ENCODE measurements at regions not wholly inside any gene's neighbourhood (a gene's known extent, or its start where the extent isn't known, plus 50 kb on each side); places are given as distances from the start of the nearest gene placed in this dataset.

GRCh38 chr2:211270257-211270656 lies 713.9 kb downstream of the CPS1 start:
- Histone ChIP-seq H3K4me3 (ENCODE audit: extremely low read depth in 1 of 4, insufficient read depth in 2 of 4, low read depth in 3 of 4, low read length in 4 of 4) (no peak overlapping the region), H4K91ac (replicated peaks; ENCODE audit: insufficient read length, low read length) (no peak overlapping the region), H4K8ac (ENCODE audit: extremely low read depth, insufficient read depth, low read length) (no peak overlapping the region), H2AFZ (ENCODE audit: low read length) (no peak overlapping the region), H3K79me2 (ENCODE audit: control insufficient read depth in 1 of 2, insufficient read depth in 2 of 2, low read length in 2 of 2) (no peaks in the 10 kb centered on the region), H3K36me3 (ENCODE audit: control insufficient read depth in 2 of 4, insufficient read depth in 4 of 4, low read length in 3 of 4) (no peaks in the 10 kb centered on the region), H3K27ac (ENCODE audit: low read depth, low read length) (no peak overlapping the region), H3K23me2 (ENCODE audit: low read depth, low read length) (no peaks in the 10 kb centered on the region), H4K20me1 (replicated peaks in 1 of 2; ENCODE audit: control insufficient read depth in 1 of 2, insufficient read depth in 2 of 2, low read length in 2 of 2) (no peaks in the 10 kb centered on the region), H3K9me3 (ENCODE audit: insufficient read depth in 2 of 2, low read depth in 1 of 2, low read length in 1 of 2) (no peaks in the 10 kb centered on the region), H2BK12ac (ENCODE audit: low read depth, low read length) (no peak overlapping the region), H3K56ac (replicated peaks; ENCODE audit: insufficient read length, low read depth, low read length) (no peak overlapping the region), H4K5ac (ENCODE audit: insufficient read length, low read depth, low read length) (no peak overlapping the region), H3K23ac (ENCODE audit: insufficient read length) (no peak overlapping the region), H3K4me2 (ENCODE audit: insufficient read depth in 1 of 2, low read depth in 2 of 2, low read length in 2 of 2) (no peak overlapping the region), H2BK15ac (ENCODE audit: low read length) (no peak overlapping the region), H3K27me3 (replicated peaks in 1 of 4; ENCODE audit: control insufficient read depth in 3 of 4, extremely low read depth in 1 of 4, insufficient read depth in 3 of 4, low read length in 3 of 4) (no peaks in the 10 kb centered on the region), H3K9ac (replicated peaks in 1 of 4; ENCODE audit: extremely low read depth in 1 of 4, low read depth in 3 of 4, low read length in 3 of 4) (no peak overlapping the region), H3K14ac (ENCODE audit: insufficient read length) (no peak overlapping the region), H2BK5ac (ENCODE audit: low read depth, low read length) (no peak overlapping the region), H3K4me1 (replicated peaks in 1 of 4; ENCODE audit: control insufficient read depth in 3 of 4, insufficient read depth in 4 of 4, low read length in 3 of 4) (no peaks in the 10 kb centered on the region), H3K4ac (replicated peaks; ENCODE audit: insufficient read length, low read depth, low read length) (no peak overlapping the region), H2AK5ac (ENCODE audit: low read depth, low read length) (no peak overlapping the region), H2BK120ac (replicated peaks; ENCODE audit: low read depth, low read length) (no peak overlapping the region), H2BK20ac (ENCODE audit: low read length) (no peak overlapping the region), H3K18ac (ENCODE audit: extremely low read depth, low read length) (no peak overlapping the region), H3K79me1 (ENCODE audit: low read depth, low read length) (no peaks in the 10 kb centered on the region)
- POLR2A ChIA-PET (ENCODE audit: partially characterized antibody), result no interaction called here
- TF ChIP-seq NANOG (IDR thresholded peaks at IDR 0.05; ENCODE audit: insufficient read depth, low read depth, low read length, poor library complexity, severe bottlenecking) (no peak), YY1 (IDR thresholded peaks at IDR 0.05; ENCODE audit: low read depth, low read length) (no peak)
- FAIRE-seq (no peak), DNase-seq (ENCODE audit: low read depth in 1 of 2, low spot score in 2 of 2) (no peak)
- WGBS, 2 experiments (ENCODE audit: extremely low coverage in 1 of 2, insufficient coverage in 1 of 2, insufficient read length in 1 of 2, insufficient replicate concordance in 2 of 2, low coverage in 1 of 2, low lambda C conversion rate in 2 of 2, missing lambda C conversion rate in 1 of 2), result 96% methylated on average over 1 of the region's 1 CpG; no CpG with 5 or more reads in 1 of the 2 experiments
- CTCF ChIA-PET (ENCODE audit: partially characterized antibody), result no interaction called here
